BJ (cell line): ENCODE measurements at regions not wholly inside any gene's neighbourhood (a gene's known extent, or its start where the extent isn't known, plus 50 kb on each side); places are given as distances from the start of the nearest gene placed in this dataset.

Experiments used
- CTCF ChIA-PET: fragments of 350-600 bp; formaldehyde crosslinking; extraction: SDS; loops from one replicate; lab custom pipeline; 2021; ENCODE audit warnings: antibody characterized with exemption, inconsistent platforms; lab: Yijun Ruan, JAX
- POLR2A ChIA-PET: fragments of 300-600 bp; sonication (Branson Sonifier 250); formaldehyde crosslinking; extraction: SDS; loops from one replicate; lab custom pipeline; 2021; ENCODE audit warnings: antibody characterized with exemption; lab: Charles Lee
- DNase-seq: peaks from one replicate; pipeline ENCODE4 v3.0.0-alpha.2; 2011; ENCODE audit warnings: low read depth
- H3K27me3 ChIP-seq: 2 replicates; pipeline ENCODE4 v1.6.0; 2011; ENCODE audit warnings: low read length; ENCODE audit not compliant: control insufficient read depth, insufficient read depth
- H3K36me3 ChIP-seq: 2 replicates; pipeline ENCODE4 v1.5.1; 2011; ENCODE audit warnings: low read length; ENCODE audit not compliant: control insufficient read depth, insufficient read depth
- H3K4me3 ChIP-seq: 2 replicates; pipeline ENCODE4 v1.5.1; 2011; ENCODE audit warnings: low read depth, mild to moderate bottlenecking, control low read depth, low read length
- TF ChIP-seq, protein P1 (sequence below): IDR thresholded peaks from 2 replicates; pipeline ENCODE4 v1.5.1; 2011; ENCODE audit warnings: low read depth, mild to moderate bottlenecking, control low read depth, inconsistent platforms, low read length, moderate library complexity; ENCODE audit not compliant: insufficient read depth

DNA sequence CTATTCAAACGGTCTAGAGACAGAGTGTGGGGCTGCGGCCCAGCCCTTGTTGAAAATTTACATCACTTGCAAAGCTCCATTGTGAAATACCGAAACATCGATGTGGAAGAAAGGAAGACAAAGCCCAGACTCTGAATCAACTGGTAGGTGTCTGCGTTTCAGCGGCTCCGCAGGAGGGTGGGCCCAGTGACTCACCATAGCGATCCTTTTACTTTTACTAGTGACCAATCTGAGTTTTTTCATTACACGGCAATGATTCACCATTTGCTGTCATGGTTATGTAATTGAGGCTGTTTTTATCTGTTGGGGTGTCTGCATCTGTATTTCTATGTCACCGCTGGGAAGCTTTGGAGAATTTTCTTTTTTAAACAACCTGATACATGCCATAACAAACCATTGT is 66.6 kb upstream of the ODC1 start:
- ChIA-PET POLR2A (no interaction called here), CTCF (no interaction called here)
- DNase-seq: peak; percentile 64
- H3K36me3 ChIP-seq: no peaks in the 10 kb centered on the region
- TF ChIP-seq, protein P1, sequence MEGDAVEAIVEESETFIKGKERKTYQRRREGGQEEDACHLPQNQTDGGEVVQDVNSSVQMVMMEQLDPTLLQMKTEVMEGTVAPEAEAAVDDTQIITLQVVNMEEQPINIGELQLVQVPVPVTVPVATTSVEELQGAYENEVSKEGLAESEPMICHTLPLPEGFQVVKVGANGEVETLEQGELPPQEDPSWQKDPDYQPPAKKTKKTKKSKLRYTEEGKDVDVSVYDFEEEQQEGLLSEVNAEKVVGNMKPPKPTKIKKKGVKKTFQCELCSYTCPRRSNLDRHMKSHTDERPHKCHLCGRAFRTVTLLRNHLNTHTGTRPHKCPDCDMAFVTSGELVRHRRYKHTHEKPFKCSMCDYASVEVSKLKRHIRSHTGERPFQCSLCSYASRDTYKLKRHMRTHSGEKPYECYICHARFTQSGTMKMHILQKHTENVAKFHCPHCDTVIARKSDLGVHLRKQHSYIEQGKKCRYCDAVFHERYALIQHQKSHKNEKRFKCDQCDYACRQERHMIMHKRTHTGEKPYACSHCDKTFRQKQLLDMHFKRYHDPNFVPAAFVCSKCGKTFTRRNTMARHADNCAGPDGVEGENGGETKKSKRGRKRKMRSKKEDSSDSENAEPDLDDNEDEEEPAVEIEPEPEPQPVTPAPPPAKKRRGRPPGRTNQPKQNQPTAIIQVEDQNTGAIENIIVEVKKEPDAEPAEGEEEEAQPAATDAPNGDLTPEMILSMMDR: no peak
- no peak overlapping the region for H3K4me3 ChIP-seq
- peaks cover 3% of the 10 kb centered on the region; the same call in 1 of the 2 replicates for H3K27me3 ChIP-seq

DNA sequence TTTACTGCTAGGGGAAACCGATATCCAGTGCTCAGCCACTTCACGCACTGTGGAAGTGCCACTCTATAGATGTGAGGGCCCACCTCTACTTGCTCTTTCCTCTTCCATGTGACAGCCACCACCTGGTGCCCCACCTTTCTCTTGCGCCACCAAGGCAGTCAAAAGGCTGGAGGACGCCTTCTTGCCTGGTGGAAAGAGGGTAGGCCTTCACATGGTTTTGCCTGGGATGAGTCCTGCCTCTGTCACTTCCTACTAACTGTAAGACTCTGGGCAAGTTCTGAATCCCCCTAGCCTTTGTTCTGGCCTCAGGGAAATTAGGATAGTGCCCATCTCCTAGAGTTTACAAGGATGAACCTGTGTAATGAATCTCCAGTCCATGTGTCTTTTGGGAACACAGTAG is 66.1 kb upstream of the ODC1 start:
- POLR2A ChIA-PET: no interaction called here

DNA sequence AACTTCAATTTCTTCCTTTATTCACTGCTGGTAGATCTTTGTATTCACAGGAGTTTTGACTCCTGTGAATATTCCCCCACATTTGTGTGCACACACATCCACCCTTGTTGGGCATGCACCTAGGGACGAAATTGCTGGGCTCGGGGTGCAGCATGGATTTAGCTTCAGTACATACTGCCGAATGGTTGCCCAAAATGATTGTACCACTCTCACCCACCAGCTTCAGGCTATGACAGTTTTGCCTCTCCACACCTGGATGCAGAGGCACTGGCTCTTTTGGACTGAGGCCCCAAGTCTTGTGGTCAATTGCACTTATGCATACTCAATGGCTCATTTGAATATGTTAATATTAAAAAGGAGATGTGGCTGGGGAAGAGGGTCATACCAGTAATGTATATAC is 65.1 kb upstream of the ODC1 start:
- POLR2A ChIA-PET: no interaction called here
- Histone ChIP-seq H3K36me3 (no peaks in the 10 kb centered on the region), H3K27me3 (peaks cover 3% of the 10 kb centered on the region; the same call in 1 of the 2 replicates), H3K4me3 (no peak overlapping the region)
- DNase-seq: no peak
- CTCF ChIA-PET: no interaction called here
- TF ChIP-seq, protein P1: no peak

More for the DNA sequence above, 66.1 kb upstream of the ODC1 start:
- Histone ChIP-seq H3K4me3 (no peak overlapping the region), H3K27me3 (peaks cover 3% of the 10 kb centered on the region; the same call in 1 of the 2 replicates), H3K36me3 (no peaks in the 10 kb centered on the region)
- TF ChIP-seq, protein P1: no peak
- CTCF ChIA-PET: no interaction called here
- no peak for DNase-seq

DNA sequence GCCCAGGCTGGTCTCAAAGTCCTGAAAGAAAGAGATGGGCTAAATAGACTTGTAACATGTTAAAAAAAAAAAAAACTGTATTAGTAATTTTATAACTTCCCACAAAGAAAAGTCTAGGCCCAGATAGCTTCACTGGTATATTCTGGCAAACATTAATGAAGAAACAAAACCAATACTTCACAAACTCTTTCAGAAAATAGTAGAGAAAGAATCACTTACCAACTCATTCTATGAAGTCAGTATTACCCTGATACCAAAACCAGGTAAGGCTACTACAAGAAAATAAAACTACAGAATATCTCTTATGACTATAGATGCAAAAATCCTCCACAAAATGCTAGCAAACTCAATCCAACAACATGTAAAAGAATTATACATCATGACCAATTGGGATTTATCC is 59.9 kb upstream of the ODC1 start:
- TF ChIP-seq, protein P1: no peak
- no peak for DNase-seq
- ChIA-PET CTCF (interaction anchor here (0.7 to 0.9 kb wide), 2 partner anchors 11 to 553 kb away, joined by 3 to 4 read pairs; no protein-coding TSS in a partner anchor), POLR2A (no interaction called here)
- no peak overlapping the region for H3K4me3 ChIP-seq
- no peaks in the 10 kb centered on the region for H3K36me3 ChIP-seq
- peaks cover 4% of the 10 kb centered on the region for H3K27me3 ChIP-seq

DNA sequence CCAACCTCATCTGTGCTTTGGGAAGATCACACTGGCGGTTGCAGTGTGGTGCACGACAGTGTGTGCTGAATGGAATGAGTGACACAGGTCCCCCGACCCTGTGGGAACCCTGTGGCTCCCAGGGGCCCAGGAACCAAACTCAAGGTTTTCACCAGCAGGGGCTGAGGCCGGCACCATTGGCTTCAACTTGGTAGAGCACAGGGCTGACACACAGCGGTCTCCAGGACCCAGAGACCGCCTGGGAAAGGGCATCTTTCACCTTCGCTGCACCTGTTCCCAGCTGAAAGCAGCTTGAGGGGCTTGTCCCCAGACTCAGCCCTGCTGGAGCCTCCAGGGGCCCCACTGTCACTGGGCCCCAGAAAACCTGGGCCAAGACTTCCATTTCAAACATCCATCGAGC is 59.0 kb upstream of the ODC1 start:
- Histone ChIP-seq H3K4me3 (no peak overlapping the region), H3K27me3 (peaks cover 2% of the 10 kb centered on the region), H3K36me3 (no peaks in the 10 kb centered on the region)
- POLR2A ChIA-PET: no interaction called here
- DNase-seq: no peak
- TF ChIP-seq, protein P1: no peak
- CTCF ChIA-PET: interaction anchor here (0.9 kb wide), 1 partner anchor 10 kb away, joined by 3 read pairs; no protein-coding TSS in a partner anchor
